Upper lobe of left lung (tissue), 4 donors: ENCODE measurements at regions not wholly inside any gene's neighbourhood (a gene's known extent, or its start where the extent isn't known, plus 50 kb on each side); places are given as distances from the start of the nearest gene placed in this dataset.

Source experiments
- CTCF ChIP-seq, 6 experiments: fragments of 450-650 bp in 4 of 6; fragments of 200-600 bp in 2 of 6; sonication (generic) in 2 of 6; IDR thresholded peaks; one replicate each; pipeline ENCODE4 v1.5.1; 2016 to 2019; ENCODE audit warnings: antibody characterized with exemption in 6 of 6
- POLR2A ChIP-seq, 4 donors: fragments of 450-650 bp; IDR thresholded peaks; one replicate each; pipeline ENCODE4 v1.5.1; 2016 to 2017; ENCODE audit warnings: antibody characterized with exemption in 4 of 4, mild to moderate bottlenecking in 2 of 4
- POLR2AphosphoS5 ChIP-seq, 2 donors: sonication (generic); formaldehyde crosslinking; IDR thresholded peaks; one replicate each; pipeline ENCODE4 v1.5.1; 2017; ENCODE audit warnings: antibody characterized with exemption in 2 of 2

GRCh38 chr12:79514730-79515529 is 175.8 kb downstream of the PAWR start:
- TF ChIP-seq CTCF (IDR thresholded peaks at IDR 0.05) (no peak), POLR2AphosphoS5 (IDR thresholded peaks at IDR 0.05) (no peak), POLR2A (IDR thresholded peaks at IDR 0.05) (no peak)
